HG03025 (cell line): ENCODE measurements at regions not wholly inside any gene's neighbourhood (a gene's known extent, or its start where the extent isn't known, plus 50 kb on each side); places are given as distances from the start of the nearest gene placed in this dataset.

Experiments
- ATAC-seq: cut with Tn5 transposase; IDR thresholded peaks from one replicate; pipeline ENCODE4 v1.9.1; 2021; ENCODE audit warnings: mild to moderate bottlenecking, moderate library complexity; ENCODE audit not compliant: unreplicated experiment, low FRiP score

GRCh38 chr5:124996023-124996763 is 249.8 kb upstream of the ZNF608 start:
- ATAC-seq: no peak

DNA sequence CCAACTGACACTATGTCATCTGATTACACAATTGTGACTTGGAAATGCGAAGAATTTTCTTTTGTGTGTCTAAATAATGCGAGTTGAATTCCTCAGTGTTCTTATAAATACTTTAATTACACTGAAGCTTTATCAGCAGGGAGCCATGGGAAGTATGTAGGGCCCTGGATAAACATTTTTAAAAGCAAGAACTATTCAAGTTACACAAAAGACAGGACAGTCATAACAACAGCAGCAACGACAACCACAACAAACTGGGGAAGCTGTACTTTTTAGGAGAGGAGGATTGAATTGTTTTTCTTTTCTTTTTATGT is 250.3 kb upstream of the ZNF608 start:
- ATAC-seq: no peak

GRCh38 chr5:124997186-124997893 is 250.9 kb upstream of the ZNF608 start:
- no peak for ATAC-seq

DNA sequence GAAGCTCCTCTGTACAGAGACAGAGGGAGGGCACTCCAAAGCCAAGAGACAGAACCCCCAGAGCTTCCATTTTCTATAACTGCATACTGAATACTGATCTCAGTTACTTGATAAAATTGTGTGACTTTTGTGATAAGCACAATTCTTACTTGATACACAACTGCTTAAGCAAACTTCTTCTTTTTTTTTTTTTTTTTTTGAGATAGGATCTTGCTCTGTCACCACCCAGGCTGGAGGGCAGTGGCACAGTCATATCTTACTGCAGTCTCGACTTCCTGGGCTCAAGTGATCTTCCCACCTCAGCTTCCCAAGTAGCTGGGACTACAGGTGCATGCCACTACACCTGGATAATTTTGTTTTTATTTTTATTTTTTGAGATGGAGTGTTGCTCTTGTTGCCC is 252.1 kb upstream of the ZNF608 start:
- no peak for ATAC-seq

- no peak for ATAC-seq
Measured at GRCh38 chr5:125002727-125003598, 256.5 kb upstream of the ZNF608 start.

DNA sequence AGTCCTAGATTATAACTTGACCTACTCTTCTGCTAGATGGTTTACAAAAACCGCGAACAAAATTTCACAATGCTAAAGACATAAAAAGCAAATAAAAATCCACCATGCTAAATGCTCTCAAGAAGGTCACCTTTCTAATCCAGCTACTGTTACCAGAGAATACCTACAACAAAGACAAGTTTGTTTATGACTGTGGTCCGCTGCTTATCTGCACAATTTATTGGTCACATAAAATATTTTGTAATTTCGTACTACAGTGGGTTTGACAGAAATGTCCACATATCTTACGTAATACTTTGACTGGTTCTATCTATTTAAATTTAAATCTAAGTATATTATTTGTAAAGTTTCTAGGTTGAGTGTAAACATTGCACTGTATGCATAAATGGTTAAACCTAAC is 257.6 kb upstream of the ZNF608 start:
- no peak for ATAC-seq

- ATAC-seq: peak; percentile 55
Measured at GRCh38 chr5:125005266-125005665, 258.8 kb upstream of the ZNF608 start.

DNA sequence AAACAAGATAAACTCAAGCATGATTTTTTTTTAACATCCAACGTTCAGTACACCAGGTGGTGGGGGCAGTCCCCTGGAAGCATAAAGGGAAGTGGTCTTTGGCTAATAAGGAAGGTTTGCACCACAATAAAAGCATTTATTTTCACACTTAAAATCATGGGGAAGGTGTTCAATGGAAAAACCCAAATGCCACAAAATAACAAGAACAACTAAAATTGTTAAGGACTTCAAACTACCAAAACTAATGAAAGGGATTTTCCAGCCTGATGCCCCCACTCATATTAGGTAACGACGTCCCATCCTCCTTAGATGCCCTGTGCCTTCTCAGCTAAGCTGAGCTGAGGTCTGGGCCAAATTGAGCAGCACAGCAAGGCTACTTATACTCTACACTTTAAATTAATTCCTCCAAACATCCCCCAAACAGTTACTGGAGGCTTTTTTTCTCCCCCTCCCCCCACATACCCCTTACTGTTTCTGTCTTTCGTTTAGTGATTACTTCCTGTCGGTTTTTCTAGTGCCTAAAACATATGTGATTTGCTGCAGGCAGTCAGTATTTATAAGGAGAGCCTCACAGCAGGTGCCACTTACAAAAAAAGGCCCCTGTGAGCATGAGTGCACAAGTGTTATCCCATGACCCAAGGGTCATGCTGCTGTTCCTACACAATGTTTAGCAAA is 259.7 kb upstream of the ZNF608 start:
- ATAC-seq: peak; percentile 62

DNA sequence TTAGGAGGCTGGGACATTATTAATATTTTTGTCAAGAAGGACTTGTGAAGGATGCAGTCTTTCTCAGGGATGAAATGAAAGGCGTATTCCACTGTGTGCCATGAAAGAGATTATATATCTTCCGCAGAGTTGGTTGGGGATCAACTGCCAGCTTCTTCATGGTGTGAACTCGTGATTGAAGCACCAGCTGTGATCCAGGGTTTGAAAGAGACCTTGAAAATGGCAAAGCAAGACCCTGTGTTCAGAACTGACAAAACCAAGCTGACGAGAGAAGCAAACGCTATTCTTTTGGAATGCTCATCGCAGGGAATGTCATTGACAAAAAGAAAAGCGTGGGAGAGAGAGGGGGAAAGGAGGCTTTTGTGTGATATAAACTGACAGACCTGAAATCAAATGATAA is 263.9 kb upstream of the ZNF608 start:
- ATAC-seq: no peak

- ATAC-seq: no peak
Measured at GRCh38 chr5:125011014-125011413, 264.6 kb upstream of the ZNF608 start.

GRCh38 chr5:125011419-125011818 is 265.0 kb upstream of the ZNF608 start:
- ATAC-seq: no peak

GRCh38 chr5:125011947-125012346 is 265.5 kb upstream of the ZNF608 start:
- no peak for ATAC-seq

DNA sequence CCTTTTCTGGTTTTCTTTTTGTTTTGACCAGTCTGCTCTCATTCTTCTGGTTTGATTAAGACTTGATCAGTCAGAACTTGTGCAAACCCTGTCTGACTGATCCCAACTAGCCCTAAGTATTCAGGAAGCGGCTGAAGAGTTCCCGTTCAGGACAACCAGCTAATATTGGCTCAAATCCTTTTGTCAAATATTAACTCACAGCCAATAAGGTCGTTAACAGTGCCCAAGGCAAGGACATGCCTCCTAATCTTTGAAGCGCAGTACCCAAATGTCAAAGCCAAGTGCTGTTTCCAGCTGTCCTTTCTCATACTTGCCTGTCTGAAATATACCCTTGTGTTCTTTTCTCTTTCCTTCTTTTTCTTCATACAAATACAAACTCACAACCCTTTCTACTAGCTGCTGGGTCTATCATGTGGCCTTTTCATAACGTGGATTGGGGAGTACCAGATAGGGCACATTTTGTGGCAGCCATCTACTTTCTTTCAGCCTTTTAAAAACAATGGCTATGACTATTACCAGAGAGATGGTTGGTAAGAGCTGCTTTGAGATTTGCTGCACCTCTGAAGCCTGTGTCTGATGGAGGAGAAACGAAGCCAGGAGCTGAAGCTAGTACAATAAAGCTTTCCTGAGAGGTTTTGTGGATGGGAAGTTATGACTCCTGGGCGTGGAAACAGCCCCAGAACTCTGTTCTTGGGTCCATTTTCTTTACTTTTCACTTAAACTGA is 266.4 kb upstream of the ZNF608 start:
- no peak for ATAC-seq

DNA sequence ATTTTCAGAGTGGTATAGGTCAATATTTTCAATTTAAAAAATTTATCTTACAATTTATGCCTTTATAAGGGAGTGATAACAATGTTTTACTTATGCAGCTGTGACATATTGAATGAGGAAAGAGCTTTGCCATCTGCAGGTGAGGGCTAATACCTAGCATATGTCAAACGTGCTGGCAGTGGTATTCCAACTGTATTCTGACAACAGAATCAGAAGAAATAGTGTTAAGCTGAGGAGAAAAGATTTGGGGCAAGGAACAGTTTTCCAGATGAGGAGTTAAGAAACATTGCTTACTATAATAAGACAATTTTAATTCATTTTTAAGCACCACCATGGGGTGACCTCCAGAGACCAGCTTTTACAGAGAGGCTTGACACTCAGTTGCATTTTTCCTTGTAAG is 267.8 kb upstream of the ZNF608 start:
- ATAC-seq: no peak

GRCh38 chr5:125017796-125018195 is 271.4 kb upstream of the ZNF608 start:
- ATAC-seq: no peak

- no peak for ATAC-seq
Measured at GRCh38 chr5:125023673-125024072, 277.2 kb upstream of the ZNF608 start.

- no peak for ATAC-seq
Measured at GRCh38 chr5:125026867-125027731, 280.7 kb upstream of the ZNF608 start.

DNA sequence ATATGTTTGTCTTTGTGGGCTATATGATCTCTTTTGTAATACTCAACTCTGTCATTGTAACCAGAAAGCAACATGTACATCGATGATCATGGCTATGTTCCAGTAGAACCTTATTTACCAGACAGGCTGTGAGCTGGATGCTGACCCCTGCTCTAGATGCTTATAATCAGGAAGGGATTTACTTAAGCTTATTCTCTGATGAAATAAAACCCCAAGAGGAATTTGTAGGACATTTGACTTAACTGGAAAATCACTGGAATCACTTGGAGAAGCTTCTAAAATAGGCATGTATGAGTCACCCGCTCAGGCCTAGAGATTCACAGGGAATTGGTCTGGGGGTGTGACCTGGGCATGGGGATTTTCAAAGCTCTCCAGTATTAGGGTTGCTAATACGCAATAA is 285.8 kb upstream of the ZNF608 start:
- no peak for ATAC-seq

DNA sequence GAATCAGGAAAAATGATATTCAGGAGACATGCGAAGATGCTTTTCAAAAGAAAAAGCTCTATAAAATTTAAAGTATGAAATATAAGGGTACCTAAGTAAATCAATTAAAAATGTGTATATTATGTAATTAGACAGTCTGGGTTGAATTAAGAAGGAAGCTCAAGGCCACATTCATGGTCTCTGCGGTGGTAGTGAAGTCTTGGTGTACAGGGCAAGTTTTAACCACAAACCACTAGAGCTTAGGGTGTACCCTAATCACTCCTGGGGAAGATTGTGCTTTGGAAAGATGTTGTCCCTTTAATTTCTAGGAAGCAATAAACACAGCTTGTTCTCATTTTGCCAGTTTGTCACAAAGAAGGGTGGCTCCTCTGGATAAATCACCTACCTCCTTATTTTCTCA is 287.2 kb upstream of the ZNF608 start:
- ATAC-seq: no peak
